HG03575 (cell line): ENCODE measurements at regions not wholly inside any gene's neighbourhood (a gene's known extent, or its start where the extent isn't known, plus 50 kb on each side); places are given as distances from the start of the nearest gene placed in this dataset.

Experiments
- ATAC-seq: cut with Tn5 transposase; IDR thresholded peaks from one replicate; pipeline ENCODE4 v1.9.1; 2021; ENCODE audit not compliant: unreplicated experiment, insufficient number of reproducible peaks, low FRiP score; ENCODE audit errors: extremely low read depth

- no peak for ATAC-seq
These were observed 152.9 kb upstream of the CPM start for GRCh38 chr12:69085852-69086251.

GRCh38 chr12:69087986-69088385 is 151.4 kb upstream of the CPSF6 start:
- no peak for ATAC-seq

GRCh38 chr12:69090722-69091121 is 148.6 kb upstream of the CPSF6 start:
- no peak for ATAC-seq

- ATAC-seq = no peak
These were observed 147.8 kb upstream of the CPSF6 start for GRCh38 chr12:69091442-69092017.

- ATAC-seq = no peak
These were observed 147.2 kb upstream of the CPSF6 start for GRCh38 chr12:69092137-69092536.

- ATAC-seq = no peak
These were observed 144.7 kb upstream of the CPSF6 start for GRCh38 chr12:69094606-69095216.

GRCh38 chr12:69095765-69096477 is 143.4 kb upstream of the CPSF6 start:
- ATAC-seq = no peak

- ATAC-seq = no peak
These were observed 142.6 kb upstream of the CPSF6 start for GRCh38 chr12:69096669-69097335.

GRCh38 chr12:69097619-69098368 is 141.6 kb upstream of the CPSF6 start:
- no peak for ATAC-seq

- ATAC-seq = no peak
These were observed 140.1 kb upstream of the CPSF6 start for GRCh38 chr12:69099201-69099837.

- no peak for ATAC-seq
These were observed 137.9 kb upstream of the CPSF6 start for GRCh38 chr12:69101505-69101904.

GRCh38 chr12:69102856-69103255 is 136.5 kb upstream of the CPSF6 start:
- ATAC-seq = no peak

- no peak for ATAC-seq
These were observed 134.0 kb upstream of the CPSF6 start for GRCh38 chr12:69105101-69105962.

- ATAC-seq = no peak
These were observed 132.8 kb upstream of the CPSF6 start for GRCh38 chr12:69106482-69107118.

GRCh38 chr12:69107541-69107940 is 131.8 kb upstream of the CPSF6 start:
- ATAC-seq = no peak

GRCh38 chr12:69108037-69108436 is 131.3 kb upstream of the CPSF6 start:
- no peak for ATAC-seq

- no peak for ATAC-seq
These were observed 126.8 kb upstream of the CPSF6 start for GRCh38 chr12:69112616-69113015.

GRCh38 chr12:69115099-69115498 is 124.3 kb upstream of the CPSF6 start:
- ATAC-seq = no peak
